Keratinocyte (primary cell): ENCODE measurements at regions not wholly inside any gene's neighbourhood (a gene's known extent, or its start where the extent isn't known, plus 50 kb on each side); places are given as distances from the start of the nearest gene placed in this dataset.
A peak's percentile ranks its signal among the peaks of the same experiment; 100 is the strongest.

Source experiments
- DNase-seq: peaks from one replicate; pipeline ENCODE4 v3.0.0-alpha.2; 2011; ENCODE audit warnings: low read depth, missing footprints, low spot score
- FAIRE-seq: peaks from 2 replicates; lab custom pipeline; 2011; peaks lifted over from hg19 to GRCh38; lab: Jason Lieb, UNC
- H2AFZ ChIP-seq: 2 replicates; pipeline ENCODE4 v1.6.0; 2012; ENCODE audit warnings: low read length, control low read depth, inconsistent platforms; ENCODE audit not compliant: control insufficient read depth
- H3K27ac ChIP-seq: 2 replicates; pipeline ENCODE4 v1.5.1; 2011; ENCODE audit warnings: low read length; ENCODE audit not compliant: control insufficient read depth, insufficient read depth
- H3K27me3 ChIP-seq: 3 replicates; pipeline ENCODE4 v1.6.0; 2011; ENCODE audit warnings: low read length; ENCODE audit not compliant: control insufficient read depth, insufficient read depth; ENCODE audit errors: extremely low read depth
- H3K36me3 ChIP-seq, 2 experiments: 2 replicates in 1 of 2; 3 replicates in 1 of 2; pipeline ENCODE4 v1.5.1; 2011; ENCODE audit warnings: low read length in 2 of 2, mild to moderate bottlenecking in 1 of 2; ENCODE audit not compliant: control insufficient read depth in 2 of 2, insufficient read depth in 2 of 2; ENCODE audit errors: extremely low read depth in 1 of 2
- H3K4me1 ChIP-seq: 3 replicates; pipeline ENCODE4 v1.5.1; 2011; ENCODE audit warnings: low read length; ENCODE audit not compliant: control insufficient read depth, insufficient read depth; ENCODE audit errors: extremely low read depth
- H3K4me2 ChIP-seq: 3 replicates; pipeline ENCODE4 v1.6.0; 2011; ENCODE audit warnings: low read depth, low read length; ENCODE audit not compliant: control insufficient read depth, insufficient read depth; ENCODE audit errors: extremely low read depth
- H3K4me3 ChIP-seq, 3 experiments: fragments of 200-600 bp in 1 of 3; sonication (generic) in 1 of 3; 2 replicates in 2 of 3; 3 replicates in 1 of 3; pipeline ENCODE4 v1.5.1; 2011 to 2016; ENCODE audit warnings: low read length in 3 of 3, mild to moderate bottlenecking in 3 of 3, control low read depth in 2 of 3, inconsistent platforms in 1 of 3, low read depth in 1 of 3, mixed read lengths in 1 of 3, mixed run types in 1 of 3, moderate library complexity in 1 of 3; ENCODE audit not compliant: control insufficient read depth in 2 of 3, insufficient read depth in 2 of 3; ENCODE audit errors: extremely low read depth in 1 of 3
- H3K79me2 ChIP-seq: 2 replicates; pipeline ENCODE4 v1.6.0; 2012; ENCODE audit warnings: low read length; ENCODE audit not compliant: control insufficient read depth, insufficient read depth
- H3K9ac ChIP-seq: 3 replicates; pipeline ENCODE4 v1.6.0; 2011; ENCODE audit warnings: low read length; ENCODE audit not compliant: control insufficient read depth, insufficient read depth; ENCODE audit errors: extremely low read depth
- H3K9me1 ChIP-seq: 3 replicates; pipeline ENCODE4 v1.6.0; 2011; ENCODE audit warnings: low read length; ENCODE audit not compliant: control insufficient read depth, insufficient read depth; ENCODE audit errors: extremely low read depth
- H3K9me3 ChIP-seq: 2 replicates; pipeline ENCODE4 v1.5.1; 2012; ENCODE audit warnings: low read depth, low read length; ENCODE audit not compliant: control insufficient read depth
- H4K20me1 ChIP-seq: 3 replicates; pipeline ENCODE4 v1.6.0; 2011; ENCODE audit warnings: low read length; ENCODE audit not compliant: control insufficient read depth, insufficient read depth; ENCODE audit errors: extremely low read depth
- EZH2 ChIP-seq: IDR thresholded peaks from one replicate; pipeline ENCODE4 v1.6.1; 2012; ENCODE audit warnings: inconsistent platforms, mild to moderate bottlenecking, low read length, moderate library complexity
- dilution Hi-C: fragments of 300-500 bp; cut with MboI; formaldehyde crosslinking; loops from one replicate; pipeline ENCODE4 v1.7.0; 2020; ENCODE audit warnings: low sequenced_read_pairs; ENCODE audit not compliant: extremely low pct_ligation_motif_present
- TF ChIP-seq, protein P1 (sequence below), 3 experiments: IDR thresholded peaks in 1 of 3; conservative IDR thresholded peaks in 1 of 3; optimal IDR thresholded peaks in 1 of 3; 2 replicates in 2 of 3; 3 replicates in 1 of 3; pipeline versions ENCODE3 to v1.5.1; 2011; ENCODE audit warnings: low read length in 3 of 3, mild to moderate bottlenecking in 3 of 3, moderate library complexity in 2 of 3, control low read depth in 1 of 3, inconsistent platforms in 1 of 3; ENCODE audit not compliant: insufficient read depth in 2 of 3; ENCODE audit errors: extremely low read depth in 1 of 3

DNA sequence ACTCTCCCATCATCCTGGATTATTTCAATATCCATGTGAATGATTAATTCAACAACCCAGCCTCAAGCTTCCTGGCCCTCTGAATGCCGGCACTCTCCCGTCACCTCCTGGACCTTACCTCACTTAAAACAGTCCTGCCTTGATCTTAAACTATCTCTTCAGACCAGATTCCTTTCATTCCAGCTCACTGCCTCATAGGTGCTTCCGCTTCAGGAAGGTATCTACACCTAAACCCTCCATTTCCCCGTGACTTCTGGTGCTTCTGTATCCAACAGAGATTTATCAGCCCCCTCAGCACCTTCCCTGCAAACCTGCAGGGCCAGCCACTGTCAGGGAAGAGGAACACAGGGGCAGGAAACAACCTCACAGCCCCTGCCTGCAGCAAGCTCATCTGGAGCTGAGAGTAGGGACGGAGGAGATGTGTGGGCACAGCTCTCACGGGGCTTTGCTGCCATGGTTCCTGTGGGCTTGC, 98.9 kb upstream of the TJP1 start:
- H3K9ac ChIP-seq, result peak overlapping the region; percentile 69
- H3K4me2 ChIP-seq, result peak overlapping the region; percentile 94
- H4K20me1 ChIP-seq, result no peaks in the 10 kb centered on the region
- dilution Hi-C loops, result no loop called here
- peak overlapping the region; percentile 84 for H2AFZ ChIP-seq
- no peaks in the 10 kb centered on the region for H3K9me1 ChIP-seq
- H3K79me2 ChIP-seq, result no peaks in the 10 kb centered on the region
- peaks cover 57% of the 10 kb centered on the region for H3K4me1 ChIP-seq
- H3K27ac ChIP-seq, result peak overlapping the region; percentile 90
- DNase-seq (peak; percentile 87), FAIRE-seq (peak; percentile 98)
- H3K9me3 ChIP-seq, result no peaks in the 10 kb centered on the region
- H3K36me3 ChIP-seq, result no peaks in the 10 kb centered on the region
- H3K27me3 ChIP-seq, result no peaks in the 10 kb centered on the region
- TF ChIP-seq, protein P1, sequence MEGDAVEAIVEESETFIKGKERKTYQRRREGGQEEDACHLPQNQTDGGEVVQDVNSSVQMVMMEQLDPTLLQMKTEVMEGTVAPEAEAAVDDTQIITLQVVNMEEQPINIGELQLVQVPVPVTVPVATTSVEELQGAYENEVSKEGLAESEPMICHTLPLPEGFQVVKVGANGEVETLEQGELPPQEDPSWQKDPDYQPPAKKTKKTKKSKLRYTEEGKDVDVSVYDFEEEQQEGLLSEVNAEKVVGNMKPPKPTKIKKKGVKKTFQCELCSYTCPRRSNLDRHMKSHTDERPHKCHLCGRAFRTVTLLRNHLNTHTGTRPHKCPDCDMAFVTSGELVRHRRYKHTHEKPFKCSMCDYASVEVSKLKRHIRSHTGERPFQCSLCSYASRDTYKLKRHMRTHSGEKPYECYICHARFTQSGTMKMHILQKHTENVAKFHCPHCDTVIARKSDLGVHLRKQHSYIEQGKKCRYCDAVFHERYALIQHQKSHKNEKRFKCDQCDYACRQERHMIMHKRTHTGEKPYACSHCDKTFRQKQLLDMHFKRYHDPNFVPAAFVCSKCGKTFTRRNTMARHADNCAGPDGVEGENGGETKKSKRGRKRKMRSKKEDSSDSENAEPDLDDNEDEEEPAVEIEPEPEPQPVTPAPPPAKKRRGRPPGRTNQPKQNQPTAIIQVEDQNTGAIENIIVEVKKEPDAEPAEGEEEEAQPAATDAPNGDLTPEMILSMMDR (optimal IDR thresholded peaks at IDR 0.05 in 1 of 3, IDR thresholded peaks at IDR 0.05 in 1 of 3, conservative IDR thresholded peaks at IDR 0.05 in 1 of 3; ENCODE audit: extremely low read depth in 1 of 3, insufficient read depth in 2 of 3, low read length in 3 of 3), result peak in 1 of 3 experiments; percentile 11
- TF ChIP-seq EZH2, result no peak
- H3K4me3 ChIP-seq, result peak overlapping the region in 2 of 3 experiments; percentile 60

DNA sequence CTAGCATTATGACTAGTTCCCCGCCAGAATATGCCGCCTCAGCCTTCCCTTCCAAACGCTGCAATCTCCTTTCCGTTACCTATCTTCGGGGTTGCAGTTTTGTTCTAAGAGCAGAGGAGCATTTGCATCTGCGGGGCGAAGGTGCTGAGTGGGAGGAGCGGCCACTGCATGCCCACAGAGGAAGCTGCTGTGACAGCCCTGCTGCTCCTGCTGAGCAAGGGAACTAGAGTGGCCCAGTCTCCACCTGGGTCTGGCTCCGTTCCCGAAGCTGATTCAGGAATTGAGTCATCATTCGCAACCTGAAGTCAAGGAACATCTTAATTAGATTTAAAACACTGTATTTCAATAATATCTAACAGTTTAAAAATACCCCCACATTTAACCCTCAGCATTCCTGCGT, 98.2 kb upstream of the TJP1 start:
- H3K27me3 ChIP-seq, result no peaks in the 10 kb centered on the region
- FAIRE-seq (no peak), DNase-seq (peak; percentile 78)
- no peaks in the 10 kb centered on the region for H3K9me1 ChIP-seq
- dilution Hi-C loops, result no loop called here
- TF ChIP-seq, protein P1 (optimal IDR thresholded peaks at IDR 0.05 in 1 of 3, IDR thresholded peaks at IDR 0.05 in 1 of 3, conservative IDR thresholded peaks at IDR 0.05 in 1 of 3; ENCODE audit: extremely low read depth in 1 of 3, insufficient read depth in 2 of 3, low read length in 3 of 3), result no peak
- no peak for TF ChIP-seq EZH2
- H3K79me2 ChIP-seq, result no peaks in the 10 kb centered on the region
- H3K36me3 ChIP-seq, result no peaks in the 10 kb centered on the region
- peak overlapping the region; percentile 94 for H3K4me2 ChIP-seq
- no peaks in the 10 kb centered on the region for H4K20me1 ChIP-seq
- H3K9ac ChIP-seq, result peak overlapping the region; percentile 69
- H3K4me3 ChIP-seq, result peak overlapping the region; percentile 7 to 60 (median 60)
- peak overlapping the region; percentile 90 for H3K27ac ChIP-seq
- H3K9me3 ChIP-seq, result no peaks in the 10 kb centered on the region
- peaks cover 50% of the 10 kb centered on the region for H3K4me1 ChIP-seq
- H2AFZ ChIP-seq, result peak overlapping the region; percentile 84
